Osteocyte (in vitro differentiated cells): ENCODE measurements at regions not wholly inside any gene's neighbourhood (a gene's known extent, or its start where the extent isn't known, plus 50 kb on each side); places are given as distances from the start of the nearest gene placed in this dataset.

ENCODE experiments used
- DNase-seq: peaks from one replicate; pipeline ENCODE4 v3.0.0; 2021; ENCODE audit warnings: mixed read lengths; ENCODE audit not compliant: unreplicated experiment; ENCODE audit errors: extremely low spot score
- H3K27ac Mint-ChIP-seq: one replicate; pipeline ENCODE4 v1.8.0; 2021; ENCODE audit warnings: mild to moderate bottlenecking, mixed read lengths; ENCODE audit not compliant: unreplicated experiment
- H3K27me3 Mint-ChIP-seq: one replicate; pipeline ENCODE4 v1.8.0; 2021; ENCODE audit warnings: mixed read lengths; ENCODE audit not compliant: unreplicated experiment
- H3K36me3 Mint-ChIP-seq: one replicate; pipeline ENCODE4 v1.8.0; 2021; ENCODE audit warnings: mixed read lengths; ENCODE audit not compliant: unreplicated experiment
- H3K4me1 Mint-ChIP-seq: one replicate; pipeline ENCODE4 v1.8.0; 2021; ENCODE audit warnings: mixed read lengths; ENCODE audit not compliant: unreplicated experiment
- H3K4me3 Mint-ChIP-seq: one replicate; pipeline ENCODE4 v1.8.0; 2021; ENCODE audit warnings: mild to moderate bottlenecking, moderate library complexity, mixed read lengths; ENCODE audit not compliant: unreplicated experiment
- H3K9me3 Mint-ChIP-seq: one replicate; pipeline ENCODE4 v1.8.0; 2021; ENCODE audit warnings: mixed read lengths; ENCODE audit not compliant: unreplicated experiment
- CTCF ChIP-seq: fragments of 200-600 bp; sonication (generic); IDR thresholded peaks from 2 replicates; pipeline ENCODE4 v1.5.0; 2021; ENCODE audit warnings: antibody characterized with exemption, mild to moderate bottlenecking, moderate library complexity

- H3K27ac Mint-ChIP-seq: no peak overlapping the region
- no peak for TF ChIP-seq CTCF
- no peaks in the 10 kb centered on the region for H3K36me3 Mint-ChIP-seq
- H3K4me1 Mint-ChIP-seq: peaks cover 10% of the 10 kb centered on the region
- peaks cover 10% of the 10 kb centered on the region for H3K9me3 Mint-ChIP-seq
- no peaks in the 10 kb centered on the region for H3K27me3 Mint-ChIP-seq
- no peak for DNase-seq
- H3K4me3 Mint-ChIP-seq: no peak overlapping the region
Measured at GRCh38 chr16:65776639-65777183, 589.8 kb upstream of the CDH5 start.

GRCh38 chr16:65775829-65776228 is 590.7 kb upstream of the CDH5 start:
- Mint-ChIP-seq H3K9me3 (peaks cover 10% of the 10 kb centered on the region), H3K36me3 (no peaks in the 10 kb centered on the region), H3K27me3 (no peaks in the 10 kb centered on the region), H3K4me1 (peaks cover 7% of the 10 kb centered on the region), H3K27ac (no peak overlapping the region), H3K4me3 (no peak overlapping the region)
- DNase-seq: no peak
- TF ChIP-seq CTCF: no peak

GRCh38 chr16:65774350-65774749 is 592.1 kb upstream of the CDH5 start:
- H3K9me3 Mint-ChIP-seq: peaks cover 19% of the 10 kb centered on the region
- no peak for DNase-seq
- H3K27ac Mint-ChIP-seq: no peak overlapping the region
- peaks cover 7% of the 10 kb centered on the region for H3K4me1 Mint-ChIP-seq
- peaks cover 2% of the 10 kb centered on the region for H3K36me3 Mint-ChIP-seq
- H3K27me3 Mint-ChIP-seq: no peaks in the 10 kb centered on the region
- TF ChIP-seq CTCF: no peak
- no peak overlapping the region for H3K4me3 Mint-ChIP-seq

GRCh38 chr16:65773301-65773874 is 593.1 kb upstream of the CDH5 start:
- H3K27ac Mint-ChIP-seq: no peak overlapping the region
- no peak overlapping the region for H3K4me3 Mint-ChIP-seq
- TF ChIP-seq CTCF: no peak
- DNase-seq: no peak
- no peaks in the 10 kb centered on the region for H3K27me3 Mint-ChIP-seq
- H3K4me1 Mint-ChIP-seq: no peaks in the 10 kb centered on the region
- peaks cover 2% of the 10 kb centered on the region for H3K36me3 Mint-ChIP-seq
- H3K9me3 Mint-ChIP-seq: peaks cover 20% of the 10 kb centered on the region

GRCh38 chr16:65772134-65772732 is 594.3 kb upstream of the CDH5 start:
- Mint-ChIP-seq H3K9me3 (peaks cover 16% of the 10 kb centered on the region), H3K27ac (no peak overlapping the region), H3K27me3 (no peaks in the 10 kb centered on the region), H3K4me3 (no peak overlapping the region), H3K4me1 (no peaks in the 10 kb centered on the region), H3K36me3 (peaks cover 2% of the 10 kb centered on the region)
- DNase-seq: no peak
- TF ChIP-seq CTCF: no peak
